GM12878 (cell line): ENCODE measurements at regions not wholly inside any gene's neighbourhood (a gene's known extent, or its start where the extent isn't known, plus 50 kb on each side); places are given as distances from the start of the nearest gene placed in this dataset.
A peak's percentile ranks its signal among the peaks of the same experiment; 100 is the strongest.

Experiments
- ATAC-seq: fragments of 200-7000 bp; cut with Tn5 transposase; 3 replicates; pipeline ENCODE4 v1.9.1; 2020; ENCODE audit warnings: mild to moderate bottlenecking, moderate library complexity
- BruUV-seq: library from RNA; stranded (reverse); fragments of 400-500 nt; replicated peaks from 2 replicates; lab custom pipeline; 2021; lab: Mats Ljungman, UMichigan
- CTCF ChIA-PET: fragments of 300-600 bp; sonication (Branson Sonifier 250); formaldehyde crosslinking; extraction: SDS; loops from one replicate; lab custom pipeline; 2021; ENCODE audit warnings: inconsistent platforms; lab: Yijun Ruan, JAX
- POLR2A ChIA-PET: fragments of 350-600 bp; formaldehyde crosslinking; extraction: SDS; loops from one replicate; lab custom pipeline; 2021; ENCODE audit warnings: inconsistent platforms; lab: Charles Lee
- RAD21 ChIA-PET: fragments of 300-600 bp; sonication (Branson Sonifier 250); formaldehyde crosslinking; loops from one replicate; lab custom pipeline; 2023; ENCODE audit warnings: antibody characterized with exemption; ENCODE audit not compliant: unreplicated experiment; lab: Charles Lee
- SMC1A ChIA-PET: fragments of 300-600 bp; sonication (Branson Sonifier 250); formaldehyde crosslinking; loops from one replicate; lab custom pipeline; 2023; ENCODE audit not compliant: unreplicated experiment, uncharacterized antibody; lab: Charles Lee
- DNase-seq: peaks from one replicate; pipeline ENCODE4 v3.0.0-alpha.2; 2011; ENCODE audit warnings: low read depth, low spot score
- FAIRE-seq: peaks from 3 replicates; lab custom pipeline; 2011; peaks lifted over from hg19 to GRCh38; lab: Jason Lieb, UNC
- H2AFZ ChIP-seq: 2 replicates; pipeline ENCODE4 v1.6.0; 2011; ENCODE audit warnings: low read depth, low read length, control low read depth; ENCODE audit not compliant: control insufficient read depth
- H3K27ac ChIP-seq: 2 replicates; pipeline ENCODE4 v1.5.1; 2011; ENCODE audit warnings: control low read depth; ENCODE audit not compliant: control insufficient read depth, insufficient read depth
- H3K27me3 ChIP-seq, 2 experiments: replicated peaks in 1 of 2; 2 replicates each; pipeline versions ENCODE4 v1.6.0 to v1.6.1; 2011; ENCODE audit warnings: low read length in 1 of 2; ENCODE audit not compliant: control insufficient read depth in 2 of 2, insufficient read depth in 2 of 2
- H3K36me3 ChIP-seq, 2 experiments: 2 replicates each; pipeline ENCODE4 v1.5.1; 2011; ENCODE audit warnings: low read length in 1 of 2; ENCODE audit not compliant: control insufficient read depth in 2 of 2, insufficient read depth in 2 of 2
- H3K4me1 ChIP-seq: 2 replicates; pipeline ENCODE4 v1.6.1; 2011; ENCODE audit warnings: mild to moderate bottlenecking, low read length, moderate library complexity, mixed read lengths; ENCODE audit not compliant: control insufficient read depth, insufficient read depth
- H3K4me2 ChIP-seq: 2 replicates; pipeline ENCODE4 v1.6.0; 2011; ENCODE audit warnings: control low read depth; ENCODE audit not compliant: control insufficient read depth, insufficient read depth
- H3K4me3 ChIP-seq: fragments of 200-600 bp; sonication (generic); 2 replicates; pipeline ENCODE4 v1.5.1; 2016
- H3K79me2 ChIP-seq: 2 replicates; pipeline ENCODE4 v1.6.0; 2011; ENCODE audit warnings: low read length; ENCODE audit not compliant: control insufficient read depth, insufficient read depth
- H3K9ac ChIP-seq: 2 replicates; pipeline ENCODE4 v1.8.0; 2011; ENCODE audit warnings: low read length, control low read depth, mixed read lengths; ENCODE audit not compliant: control insufficient read depth, insufficient read depth
- H3K9me3 ChIP-seq: replicated peaks from 3 replicates; pipeline ENCODE4 v1.5.1; 2011; ENCODE audit warnings: mild to moderate bottlenecking, low read length; ENCODE audit not compliant: control insufficient read depth, insufficient read depth
- H4K20me1 ChIP-seq: 2 replicates; pipeline ENCODE4 v1.6.0; 2011; ENCODE audit not compliant: control insufficient read depth, insufficient read depth
- BMI1 ChIP-seq: fragments of 450-650 bp; IDR thresholded peaks from 2 replicates; pipeline ENCODE4 v1.6.1; 2016; ENCODE audit warnings: mild to moderate bottlenecking, moderate library complexity, borderline replicate concordance
- HDAC2 ChIP-seq: fragments of 200-600 bp; sonication (generic); IDR thresholded peaks from 2 replicates; pipeline ENCODE4 v1.6.1; 2017
- POLR2A ChIP-seq: IDR thresholded peaks from 2 replicates; pipeline ENCODE4 v1.6.1; 2011; ENCODE audit warnings: low read depth, mild to moderate bottlenecking, low read length
- RELA ChIP-seq: fragments of 450-650 bp; IDR thresholded peaks from 2 replicates; pipeline ENCODE4 v1.8.0; 2014; ENCODE audit warnings: borderline replicate concordance; ENCODE audit not compliant: partially characterized antibody
- RUNX3 ChIP-seq: IDR thresholded peaks from 2 replicates; pipeline ENCODE4 v1.6.1; 2012; ENCODE audit warnings: low read length, inconsistent platforms
- WGBS: methylation state at CpG from one replicate; pipeline ENCODE4 v1.1.6; 2016; ENCODE audit warnings: low lambda C conversion rate; ENCODE audit not compliant: insufficient replicate concordance, insufficient coverage; ENCODE audit errors: missing lambda C conversion rate; 5-methylcytosine and 5-hydroxymethylcytosine counted together
- in situ Hi-C: fragments of 300-500 bp; cut with MboI; formaldehyde crosslinking; loops from 9 replicates; pipeline ENCODE4 v1.14.3; 2018; ENCODE audit warnings: mixed read lengths
- intact Hi-C: fragments of 100-400 bp; cut with micrococcal nuclease; formaldehyde crosslinking; loops from one replicate; pipeline ENCODE4 v1.14.2; 2022; ENCODE audit not compliant: unreplicated experiment
- TF ChIP-seq, protein P1 (sequence below), 3 experiments: IDR thresholded peaks in 2 of 3; conservative IDR thresholded peaks in 1 of 3; 2 replicates each; pipeline ENCODE4 v1.5.1; 2011; ENCODE audit warnings: low read depth in 3 of 3, low read length in 3 of 3, mild to moderate bottlenecking in 3 of 3, control low read depth in 2 of 3, moderate library complexity in 2 of 3, inconsistent platforms in 1 of 3, mixed read lengths in 1 of 3; ENCODE audit not compliant: control insufficient read depth in 2 of 3, insufficient read depth in 1 of 3; ENCODE audit errors: extremely low read depth in 1 of 3

GRCh38 chr7:130896051-130896881, 162.3 kb upstream of the KLF14 start:
- in situ Hi-C loops = no loop called here
- TF ChIP-seq RUNX3 (no peak), POLR2A (0 out of 2 replicates have a peak, but pooled peaks have one; percentile 42), HDAC2 (no peak), BMI1 (no peak), RELA (no peak)
- TF ChIP-seq, protein P1, sequence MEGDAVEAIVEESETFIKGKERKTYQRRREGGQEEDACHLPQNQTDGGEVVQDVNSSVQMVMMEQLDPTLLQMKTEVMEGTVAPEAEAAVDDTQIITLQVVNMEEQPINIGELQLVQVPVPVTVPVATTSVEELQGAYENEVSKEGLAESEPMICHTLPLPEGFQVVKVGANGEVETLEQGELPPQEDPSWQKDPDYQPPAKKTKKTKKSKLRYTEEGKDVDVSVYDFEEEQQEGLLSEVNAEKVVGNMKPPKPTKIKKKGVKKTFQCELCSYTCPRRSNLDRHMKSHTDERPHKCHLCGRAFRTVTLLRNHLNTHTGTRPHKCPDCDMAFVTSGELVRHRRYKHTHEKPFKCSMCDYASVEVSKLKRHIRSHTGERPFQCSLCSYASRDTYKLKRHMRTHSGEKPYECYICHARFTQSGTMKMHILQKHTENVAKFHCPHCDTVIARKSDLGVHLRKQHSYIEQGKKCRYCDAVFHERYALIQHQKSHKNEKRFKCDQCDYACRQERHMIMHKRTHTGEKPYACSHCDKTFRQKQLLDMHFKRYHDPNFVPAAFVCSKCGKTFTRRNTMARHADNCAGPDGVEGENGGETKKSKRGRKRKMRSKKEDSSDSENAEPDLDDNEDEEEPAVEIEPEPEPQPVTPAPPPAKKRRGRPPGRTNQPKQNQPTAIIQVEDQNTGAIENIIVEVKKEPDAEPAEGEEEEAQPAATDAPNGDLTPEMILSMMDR (IDR thresholded peaks at IDR 0.05 in 2 of 3, conservative IDR thresholded peaks at IDR 0.05 in 1 of 3; ENCODE audit: control insufficient read depth in 2 of 3, extremely low read depth in 1 of 3, insufficient read depth in 1 of 3, low read depth in 3 of 3, low read length in 3 of 3) = peak; percentile 15 to 34 (median 15); a peak in 3 of 6 replicates
- H3K4me3 ChIP-seq = no peak overlapping the region
- ChIA-PET POLR2A (interaction anchor here (0.5 to 1.6 kb wide), 3 partner anchors 144 to 1354 kb away, joined by 3 to 4 read pairs (median 4); no protein-coding TSS in a partner anchor), CTCF (interaction anchor here (0.8 to 8.6 kb wide), 51 partner anchors 8 to 558 kb away, joined by 3 to 166 read pairs (median 6); no protein-coding TSS in a partner anchor), SMC1A (interaction anchor here (0.8 to 5.7 kb wide), 21 partner anchors 11 to 172 kb away, joined by 3 to 84 read pairs (median 7); no protein-coding TSS in a partner anchor), RAD21 (interaction anchor here (0.9 to 5.6 kb wide), 28 partner anchors 17 to 526 kb away, joined by 3 to 77 read pairs (median 4); no protein-coding TSS in a partner anchor)
- H3K27ac ChIP-seq = no peak overlapping the region
- no peak overlapping the region for H3K4me2 ChIP-seq
- peaks cover 53% of the 10 kb centered on the region for H3K79me2 ChIP-seq
- peaks cover 26 to 39% of the 10 kb centered on the region in 2 experiments for H3K36me3 ChIP-seq
- H4K20me1 ChIP-seq = peaks cover 5% of the 10 kb centered on the region
- H3K9ac ChIP-seq = no peak overlapping the region
- intact Hi-C loops = no loop called here
- BruUV-seq = no TSS peak
- FAIRE-seq (no peak), DNase-seq (no peak), ATAC-seq (no peak)
- H2AFZ ChIP-seq = no peak overlapping the region
- peaks cover 3% of the 10 kb centered on the region; the same call in 1 of the 3 replicates for H3K9me3 ChIP-seq
- no peaks in the 10 kb centered on the region for H3K27me3 ChIP-seq
- 77% methylated on average over 13 of the region's 13 CpGs for WGBS
- H3K4me1 ChIP-seq = peaks cover 44% of the 10 kb centered on the region
